ENCODE measurements at regions not wholly inside any gene's neighbourhood (a gene's known extent, or its start where the extent isn't known, plus 50 kb on each side); places are given as distances from the start of the nearest gene placed in this dataset.

DNA sequence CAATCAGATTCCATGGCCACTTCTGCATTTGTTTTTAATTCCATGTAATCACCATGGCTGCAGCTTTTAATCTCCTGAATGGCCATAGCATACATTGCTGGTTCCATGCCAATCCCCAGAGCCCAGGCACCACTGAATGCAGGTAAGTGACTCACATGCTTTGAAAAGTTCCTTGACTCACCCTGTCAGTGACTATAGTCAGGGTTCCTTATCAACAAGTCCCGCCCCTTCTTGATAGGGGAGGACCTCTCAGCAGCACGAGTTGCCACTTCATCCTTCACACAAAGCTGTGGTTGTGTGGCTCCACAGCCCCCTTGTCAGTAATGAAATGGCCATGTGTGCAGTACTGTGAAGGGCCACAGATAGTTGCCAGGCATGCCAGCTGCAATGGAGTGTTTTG is 516.6 kb downstream of the PPARGC1A start:
- TF ChIP-seq, protein P1, sequence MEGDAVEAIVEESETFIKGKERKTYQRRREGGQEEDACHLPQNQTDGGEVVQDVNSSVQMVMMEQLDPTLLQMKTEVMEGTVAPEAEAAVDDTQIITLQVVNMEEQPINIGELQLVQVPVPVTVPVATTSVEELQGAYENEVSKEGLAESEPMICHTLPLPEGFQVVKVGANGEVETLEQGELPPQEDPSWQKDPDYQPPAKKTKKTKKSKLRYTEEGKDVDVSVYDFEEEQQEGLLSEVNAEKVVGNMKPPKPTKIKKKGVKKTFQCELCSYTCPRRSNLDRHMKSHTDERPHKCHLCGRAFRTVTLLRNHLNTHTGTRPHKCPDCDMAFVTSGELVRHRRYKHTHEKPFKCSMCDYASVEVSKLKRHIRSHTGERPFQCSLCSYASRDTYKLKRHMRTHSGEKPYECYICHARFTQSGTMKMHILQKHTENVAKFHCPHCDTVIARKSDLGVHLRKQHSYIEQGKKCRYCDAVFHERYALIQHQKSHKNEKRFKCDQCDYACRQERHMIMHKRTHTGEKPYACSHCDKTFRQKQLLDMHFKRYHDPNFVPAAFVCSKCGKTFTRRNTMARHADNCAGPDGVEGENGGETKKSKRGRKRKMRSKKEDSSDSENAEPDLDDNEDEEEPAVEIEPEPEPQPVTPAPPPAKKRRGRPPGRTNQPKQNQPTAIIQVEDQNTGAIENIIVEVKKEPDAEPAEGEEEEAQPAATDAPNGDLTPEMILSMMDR (IDR thresholded peaks at IDR 0.05; ENCODE audit: borderline replicate concordance, extremely low read depth, low read length, poor library complexity, severe bottlenecking): no peak
- TF ChIP-seq EZH2 (IDR thresholded peaks at IDR 0.05; ENCODE audit: borderline replicate concordance, low read depth, low read length, severe bottlenecking): no peak

All from DND-41 (cell line).